Endothelial cell of umbilical vein (primary cell): ENCODE measurements at regions not wholly inside any gene's neighbourhood (a gene's known extent, or its start where the extent isn't known, plus 50 kb on each side); places are given as distances from the start of the nearest gene placed in this dataset.

Experiments
- BruUV-seq: library from RNA; stranded (reverse); fragments of 400-500 nt; replicated peaks from 2 replicates; lab custom pipeline; 2021; lab: Mats Ljungman, UMichigan
- CTCF ChIA-PET: fragments of 300-600, 350-600 bp; sonication (Branson Sonifier 250); formaldehyde crosslinking; loops from one replicate; lab custom pipeline; 2021; ENCODE audit warnings: antibody characterized with exemption, inconsistent platforms; lab: Charles Lee
- POLR2A ChIA-PET: fragments of 300-600, 350-600 bp; sonication (Branson Sonifier 250); formaldehyde crosslinking; loops from one replicate; lab custom pipeline; 2021; ENCODE audit warnings: antibody characterized with exemption, inconsistent platforms; lab: Charles Lee
- DNase-seq: peaks from one replicate; pipeline ENCODE4 v3.0.0-alpha.2; 2011; ENCODE audit warnings: low read depth, low spot score
- FAIRE-seq: peaks from 2 replicates; lab custom pipeline; 2011; peaks lifted over from hg19 to GRCh38; lab: Jason Lieb, UNC
- H2AFZ ChIP-seq: 2 replicates; pipeline ENCODE4 v1.6.0; 2012; ENCODE audit warnings: low read depth, low read length, control low read depth, inconsistent platforms
- H3K27ac ChIP-seq: 2 replicates; pipeline ENCODE4 v1.5.1; 2011; ENCODE audit warnings: low read depth, mild to moderate bottlenecking, control low read depth, low read length, moderate library complexity; ENCODE audit not compliant: insufficient read depth
- H3K27me3 ChIP-seq, 2 experiments: 2 replicates each; pipeline versions ENCODE4 v1.6.0 to v1.6.1; 2011; ENCODE audit warnings: low read length in 2 of 2, mixed read lengths in 1 of 2; ENCODE audit not compliant: control insufficient read depth in 2 of 2, insufficient read depth in 2 of 2
- H3K36me3 ChIP-seq, 2 experiments: 2 replicates in 1 of 2; 3 replicates in 1 of 2; pipeline ENCODE4 v1.5.1; 2011; ENCODE audit warnings: low read length in 2 of 2, mild to moderate bottlenecking in 1 of 2, moderate library complexity in 1 of 2; ENCODE audit not compliant: control insufficient read depth in 2 of 2, insufficient read depth in 2 of 2; ENCODE audit errors: extremely low read depth in 1 of 2
- H3K4me1 ChIP-seq: 3 replicates; pipeline ENCODE4 v1.5.1; 2011; ENCODE audit warnings: mild to moderate bottlenecking, low read length; ENCODE audit not compliant: control insufficient read depth, insufficient read depth; ENCODE audit errors: extremely low read depth
- H3K4me2 ChIP-seq: 2 replicates; pipeline ENCODE4 v1.6.1; 2011; ENCODE audit warnings: low read length, control low read depth, mixed read lengths; ENCODE audit not compliant: insufficient read depth
- H3K4me3 ChIP-seq, 3 experiments: fragments of 200-600 bp in 1 of 3; sonication (generic), shearing (Covaris generic) in 1 of 3; replicated peaks in 1 of 3; 2 replicates each; pipeline ENCODE4 v1.5.1; 2011 to 2016; ENCODE audit warnings: control low read depth in 3 of 3, low read length in 3 of 3, mild to moderate bottlenecking in 2 of 3, inconsistent platforms in 1 of 3, low read depth in 1 of 3, moderate library complexity in 1 of 3; ENCODE audit not compliant: insufficient read depth in 1 of 3
- H3K79me2 ChIP-seq: 2 replicates; pipeline ENCODE4 v1.6.0; 2012; ENCODE audit warnings: low read length, inconsistent platforms; ENCODE audit not compliant: control insufficient read depth, insufficient read depth
- H3K9ac ChIP-seq: replicated peaks from 2 replicates; pipeline ENCODE3; 2011; ENCODE audit warnings: low read length, control low read depth; ENCODE audit not compliant: insufficient read depth; ENCODE audit errors: extremely low read depth
- H3K9me1 ChIP-seq: replicated peaks from 3 replicates; pipeline ENCODE4 v1.6.0; 2011; ENCODE audit warnings: mild to moderate bottlenecking, low read length; ENCODE audit not compliant: control insufficient read depth, insufficient read depth; ENCODE audit errors: extremely low read depth
- H3K9me3 ChIP-seq: replicated peaks from 2 replicates; pipeline ENCODE4 v1.5.1; 2012; ENCODE audit warnings: low read length, inconsistent platforms; ENCODE audit not compliant: control insufficient read depth, insufficient read depth
- H4K20me1 ChIP-seq: replicated peaks from 2 replicates; pipeline ENCODE3; 2011; ENCODE audit warnings: mild to moderate bottlenecking, low read length; ENCODE audit not compliant: control insufficient read depth, insufficient read depth; ENCODE audit errors: extremely low read depth
- EZH2 ChIP-seq: IDR thresholded peaks from 2 replicates; pipeline ENCODE4 v1.6.1; 2012; ENCODE audit warnings: borderline replicate concordance, low read depth, mild to moderate bottlenecking, moderate library complexity, low read length, inconsistent platforms; ENCODE audit not compliant: severe bottlenecking
- FOS ChIP-seq: IDR thresholded peaks from 2 replicates; pipeline ENCODE4 v1.6.1; 2011; ENCODE audit warnings: mild to moderate bottlenecking, low read length, moderate library complexity, borderline replicate concordance; ENCODE audit not compliant: insufficient read depth
- GATA2 ChIP-seq: IDR thresholded peaks from 2 replicates; pipeline ENCODE4 v1.7.0; 2011; ENCODE audit warnings: low read depth, mild to moderate bottlenecking, moderate library complexity, mixed read lengths, low read length; ENCODE audit not compliant: insufficient read length, insufficient read depth
- JUN ChIP-seq: IDR thresholded peaks from 2 replicates; pipeline ENCODE4 v1.6.1; 2011; ENCODE audit warnings: borderline replicate concordance, low read depth; ENCODE audit not compliant: insufficient read length, insufficient read depth
- MYC ChIP-seq: IDR thresholded peaks from one replicate; pipeline ENCODE4 v1.6.1; 2011; ENCODE audit warnings: mild to moderate bottlenecking, low read depth, low read length
- POLR2A ChIP-seq: IDR thresholded peaks from 2 replicates; pipeline ENCODE4 v1.6.1; 2012; ENCODE audit warnings: low read depth, mild to moderate bottlenecking, control low read depth, low read length
- POLR2AphosphoS5 ChIP-seq: IDR thresholded peaks from 2 replicates; pipeline ENCODE4 v1.6.1; 2012; ENCODE audit warnings: low read depth, mild to moderate bottlenecking, control low read depth, low read length, moderate library complexity; ENCODE audit not compliant: insufficient read depth
- dilution Hi-C: fragments of 300-500 bp; cut with MboI; formaldehyde crosslinking; loops from one replicate; pipeline ENCODE4 v1.15.0; 2019; ENCODE audit warnings: low sequenced_read_pairs; ENCODE audit not compliant: extremely low pct_ligation_motif_present
- intact Hi-C: fragments of 100-400 bp; cut with micrococcal nuclease; formaldehyde crosslinking; loops from one replicate; pipeline ENCODE4 v1.10.0; 2022
- TF ChIP-seq, protein P1 (sequence below), 2 donors: IDR thresholded peaks; 1 replicate in 1 of 2; 2 replicates in 1 of 2; pipeline ENCODE4 v1.5.1; 2011; ENCODE audit warnings: low read length in 2 of 2, mild to moderate bottlenecking in 2 of 2, moderate library complexity in 2 of 2, control low read depth in 1 of 2, inconsistent platforms in 1 of 2, low read depth in 1 of 2; ENCODE audit not compliant: insufficient read depth in 1 of 2; ENCODE audit errors: extremely low read depth in 1 of 2
- TF ChIP-seq, protein P2 (sequence below): IDR thresholded peaks from 2 replicates; pipeline ENCODE4 v1.6.1; 2011; ENCODE audit not compliant: insufficient read depth, insufficient read length

DNA sequence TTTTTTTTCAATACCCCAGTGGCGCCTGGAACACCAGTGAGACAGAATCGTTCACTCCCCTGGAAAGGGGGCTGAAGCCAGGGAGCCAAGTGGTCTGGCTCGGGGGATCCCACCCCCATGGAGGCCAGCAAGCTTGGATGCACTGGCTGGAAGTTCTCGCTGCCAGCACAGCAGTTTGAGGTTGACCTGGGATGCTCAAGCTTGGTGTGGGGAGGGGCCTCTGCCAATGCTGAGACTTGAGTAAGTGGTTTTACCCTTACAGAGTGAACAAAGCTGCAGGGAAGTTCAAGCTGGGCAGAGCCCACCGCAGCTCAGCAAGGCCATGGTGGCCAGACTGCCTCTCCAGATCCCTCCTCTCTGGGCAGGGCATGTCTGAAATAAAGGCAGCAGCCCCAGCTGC lies 276.2 kb upstream of the CNTN6 start:
- Histone ChIP-seq H3K4me1 (no peaks in the 10 kb centered on the region), H3K79me2 (no peaks in the 10 kb centered on the region), H4K20me1 (no peaks in the 10 kb centered on the region), H3K9ac (no peak overlapping the region), H2AFZ (no peak overlapping the region), H3K9me3 (no peaks in the 10 kb centered on the region), H3K4me3 (no peak overlapping the region), H3K27ac (no peak overlapping the region), H3K9me1 (no peaks in the 10 kb centered on the region), H3K27me3 (no peaks in the 10 kb centered on the region), H3K4me2 (no peak overlapping the region), H3K36me3 (no peaks in the 10 kb centered on the region)
- dilution Hi-C loops, result no loop called here
- DNase-seq, result no peak
- no peak for FAIRE-seq
- TF ChIP-seq POLR2A (no peak), GATA2 (no peak), EZH2 (no peak), MYC (no peak), POLR2AphosphoS5 (no peak), JUN (no peak), FOS (no peak)
- TF ChIP-seq, protein P1, sequence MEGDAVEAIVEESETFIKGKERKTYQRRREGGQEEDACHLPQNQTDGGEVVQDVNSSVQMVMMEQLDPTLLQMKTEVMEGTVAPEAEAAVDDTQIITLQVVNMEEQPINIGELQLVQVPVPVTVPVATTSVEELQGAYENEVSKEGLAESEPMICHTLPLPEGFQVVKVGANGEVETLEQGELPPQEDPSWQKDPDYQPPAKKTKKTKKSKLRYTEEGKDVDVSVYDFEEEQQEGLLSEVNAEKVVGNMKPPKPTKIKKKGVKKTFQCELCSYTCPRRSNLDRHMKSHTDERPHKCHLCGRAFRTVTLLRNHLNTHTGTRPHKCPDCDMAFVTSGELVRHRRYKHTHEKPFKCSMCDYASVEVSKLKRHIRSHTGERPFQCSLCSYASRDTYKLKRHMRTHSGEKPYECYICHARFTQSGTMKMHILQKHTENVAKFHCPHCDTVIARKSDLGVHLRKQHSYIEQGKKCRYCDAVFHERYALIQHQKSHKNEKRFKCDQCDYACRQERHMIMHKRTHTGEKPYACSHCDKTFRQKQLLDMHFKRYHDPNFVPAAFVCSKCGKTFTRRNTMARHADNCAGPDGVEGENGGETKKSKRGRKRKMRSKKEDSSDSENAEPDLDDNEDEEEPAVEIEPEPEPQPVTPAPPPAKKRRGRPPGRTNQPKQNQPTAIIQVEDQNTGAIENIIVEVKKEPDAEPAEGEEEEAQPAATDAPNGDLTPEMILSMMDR (IDR thresholded peaks at IDR 0.05; ENCODE audit: extremely low read depth in 1 of 2, insufficient read depth in 1 of 2, low read depth in 1 of 2, low read length in 2 of 2), result no peak
- TF ChIP-seq, protein P2, sequence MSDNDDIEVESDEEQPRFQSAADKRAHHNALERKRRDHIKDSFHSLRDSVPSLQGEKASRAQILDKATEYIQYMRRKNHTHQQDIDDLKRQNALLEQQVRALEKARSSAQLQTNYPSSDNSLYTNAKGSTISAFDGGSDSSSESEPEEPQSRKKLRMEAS, result no peak
- intact Hi-C loops, result no loop called here
- BruUV-seq, result no TSS peak
- ChIA-PET POLR2A (no interaction called here), CTCF (no interaction called here)
